A673 (cell line): ENCODE measurements at regions not wholly inside any gene's neighbourhood (a gene's known extent, or its start where the extent isn't known, plus 50 kb on each side); places are given as distances from the start of the nearest gene placed in this dataset.

Experiments used
- CTCF ChIP-seq: fragments of 300-800, 200-600 bp; sonication (generic); conservative IDR thresholded peaks from 2 replicates; pipeline ENCODE4 v1.5.1; 2017; ENCODE audit warnings: low read depth, mild to moderate bottlenecking, antibody characterized with exemption, low read length, moderate library complexity, mixed read lengths
- EZH2 ChIP-seq: fragments of 200-600 bp; sonication (generic); IDR thresholded peaks from 2 replicates; pipeline ENCODE4 v1.6.1; 2017; ENCODE audit warnings: borderline replicate concordance, low read depth, mild to moderate bottlenecking, mixed read lengths, antibody characterized with exemption, low read length; ENCODE audit not compliant: poor library complexity, severe bottlenecking

- TF ChIP-seq CTCF (no peak), EZH2 (no peak)
Measured at GRCh38 chr4:118589471-118590055, 95.6 kb upstream of the METTL14 start.
